ENCODE measurements at regions not wholly inside any gene's neighbourhood (a gene's known extent, or its start where the extent isn't known, plus 50 kb on each side); places are given as distances from the start of the nearest gene placed in this dataset.

DNA sequence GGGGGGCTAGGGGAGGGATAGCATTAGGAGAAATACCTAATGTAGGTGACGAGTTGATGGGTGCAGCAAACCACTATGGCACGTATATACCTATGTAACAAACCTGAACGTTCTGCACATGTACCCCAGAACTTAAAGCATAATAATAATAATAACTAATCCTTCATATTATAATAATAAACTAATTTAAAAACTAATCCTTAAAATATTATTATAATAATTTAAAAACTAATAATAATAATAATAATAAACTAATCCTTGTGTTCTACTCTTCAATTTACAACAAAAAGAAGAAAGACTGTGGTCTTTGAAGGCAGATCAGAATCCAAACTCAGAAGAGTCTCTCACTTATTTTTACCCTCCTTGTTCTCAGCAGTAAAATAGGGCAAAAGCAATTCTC is 774.9 kb downstream of the CDH8 start:
- TF ChIP-seq, protein P1, sequence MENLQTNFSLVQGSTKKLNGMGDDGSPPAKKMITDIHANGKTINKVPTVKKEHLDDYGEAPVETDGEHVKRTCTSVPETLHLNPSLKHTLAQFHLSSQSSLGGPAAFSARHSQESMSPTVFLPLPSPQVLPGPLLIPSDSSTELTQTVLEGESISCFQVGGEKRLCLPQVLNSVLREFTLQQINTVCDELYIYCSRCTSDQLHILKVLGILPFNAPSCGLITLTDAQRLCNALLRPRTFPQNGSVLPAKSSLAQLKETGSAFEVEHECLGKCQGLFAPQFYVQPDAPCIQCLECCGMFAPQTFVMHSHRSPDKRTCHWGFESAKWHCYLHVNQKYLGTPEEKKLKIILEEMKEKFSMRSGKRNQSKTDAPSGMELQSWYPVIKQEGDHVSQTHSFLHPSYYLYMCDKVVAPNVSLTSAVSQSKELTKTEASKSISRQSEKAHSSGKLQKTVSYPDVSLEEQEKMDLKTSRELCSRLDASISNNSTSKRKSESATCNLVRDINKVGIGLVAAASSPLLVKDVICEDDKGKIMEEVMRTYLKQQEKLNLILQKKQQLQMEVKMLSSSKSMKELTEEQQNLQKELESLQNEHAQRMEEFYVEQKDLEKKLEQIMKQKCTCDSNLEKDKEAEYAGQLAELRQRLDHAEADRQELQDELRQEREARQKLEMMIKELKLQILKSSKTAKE (IDR thresholded peaks at IDR 0.05; ENCODE audit: low read depth, poor library complexity, severe bottlenecking) = no peak
- TF ChIP-seq, protein P2, sequence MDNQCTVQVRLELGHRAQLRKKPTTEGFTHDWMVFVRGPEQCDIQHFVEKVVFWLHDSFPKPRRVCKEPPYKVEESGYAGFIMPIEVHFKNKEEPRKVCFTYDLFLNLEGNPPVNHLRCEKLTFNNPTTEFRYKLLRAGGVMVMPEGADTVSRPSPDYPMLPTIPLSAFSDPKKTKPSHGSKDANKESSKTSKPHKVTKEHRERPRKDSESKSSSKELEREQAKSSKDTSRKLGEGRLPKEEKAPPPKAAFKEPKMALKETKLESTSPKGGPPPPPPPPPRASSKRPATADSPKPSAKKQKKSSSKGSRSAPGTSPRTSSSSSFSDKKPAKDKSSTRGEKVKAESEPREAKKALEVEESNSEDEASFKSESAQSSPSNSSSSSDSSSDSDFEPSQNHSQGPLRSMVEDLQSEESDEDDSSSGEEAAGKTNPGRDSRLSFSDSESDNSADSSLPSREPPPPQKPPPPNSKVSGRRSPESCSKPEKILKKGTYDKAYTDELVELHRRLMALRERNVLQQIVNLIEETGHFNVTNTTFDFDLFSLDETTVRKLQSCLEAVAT (IDR thresholded peaks at IDR 0.05) = no peak
- TF ChIP-seq, protein P3, sequence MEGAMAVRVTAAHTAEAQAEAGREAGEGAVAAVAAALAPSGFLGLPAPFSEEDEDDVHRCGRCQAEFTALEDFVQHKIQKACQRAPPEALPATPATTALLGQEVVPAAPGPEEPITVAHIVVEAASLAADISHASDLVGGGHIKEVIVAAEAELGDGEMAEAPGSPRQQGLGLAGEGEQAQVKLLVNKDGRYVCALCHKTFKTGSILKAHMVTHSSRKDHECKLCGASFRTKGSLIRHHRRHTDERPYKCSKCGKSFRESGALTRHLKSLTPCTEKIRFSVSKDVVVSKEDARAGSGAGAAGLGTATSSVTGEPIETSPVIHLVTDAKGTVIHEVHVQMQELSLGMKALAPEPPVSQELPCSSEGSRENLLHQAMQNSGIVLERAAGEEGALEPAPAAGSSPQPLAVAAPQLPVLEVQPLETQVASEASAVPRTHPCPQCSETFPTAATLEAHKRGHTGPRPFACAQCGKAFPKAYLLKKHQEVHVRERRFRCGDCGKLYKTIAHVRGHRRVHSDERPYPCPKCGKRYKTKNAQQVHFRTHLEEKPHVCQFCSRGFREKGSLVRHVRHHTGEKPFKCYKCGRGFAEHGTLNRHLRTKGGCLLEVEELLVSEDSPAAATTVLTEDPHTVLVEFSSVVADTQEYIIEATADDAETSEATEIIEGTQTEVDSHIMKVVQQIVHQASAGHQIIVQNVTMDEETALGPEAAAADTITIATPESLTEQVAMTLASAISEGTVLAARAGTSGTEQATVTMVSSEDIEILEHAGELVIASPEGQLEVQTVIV (IDR thresholded peaks at IDR 0.05; ENCODE audit: borderline replicate concordance, partially characterized antibody) = no peak
- TF ChIP-seq MTA2 (IDR thresholded peaks at IDR 0.05; ENCODE audit: low read depth) = no peak
- in situ Hi-C loops (cut with MboI) = no loop called here

More for the DNA sequence above, 774.9 kb downstream of the CDH8 start:
- Histone ChIP-seq H3K4me3 (no peak overlapping the region), H3K27me3 (replicated peaks in 1 of 2; ENCODE audit: control insufficient read depth in 2 of 2, insufficient read depth in 2 of 2, low read length in 1 of 2) (no peaks in the 10 kb centered on the region), H3K79me2 (ENCODE audit: control insufficient read depth, insufficient read depth, low read length) (no peaks in the 10 kb centered on the region), H3K36me3 (ENCODE audit: control insufficient read depth in 2 of 2, insufficient read depth in 2 of 2, low read length in 1 of 2) (no peaks in the 10 kb centered on the region), H3K4me2 (ENCODE audit: control insufficient read depth, insufficient read depth) (no peak overlapping the region), H4K20me1 (ENCODE audit: control insufficient read depth, insufficient read depth) (no peaks in the 10 kb centered on the region), H3K27ac (ENCODE audit: control insufficient read depth, insufficient read depth) (no peak overlapping the region), H2AFZ (ENCODE audit: control insufficient read depth, low read depth, low read length) (no peak overlapping the region), H3K9me3 (replicated peaks; ENCODE audit: control insufficient read depth, insufficient read depth, low read length) (no peaks in the 10 kb centered on the region; the same call in 2 of the 3 replicates), H3K9ac (ENCODE audit: control insufficient read depth, insufficient read depth, low read length) (no peak overlapping the region), H3K4me1 (ENCODE audit: control insufficient read depth, insufficient read depth, low read length) (no peaks in the 10 kb centered on the region)
- no TSS peak for BruUV-seq (replicated peaks)
- SMC1A ChIA-PET (ENCODE audit: uncharacterized antibody, unreplicated experiment) = no interaction called here
- ATAC-seq (no peak), FAIRE-seq (no peak), DNase-seq (ENCODE audit: low read depth, low spot score) (no peak)
- CTCF ChIA-PET = no interaction called here
- intact Hi-C loops (cut with micrococcal nuclease; ENCODE audit: unreplicated experiment) = no loop called here
- 55% methylated on average over 3 of the region's 3 CpGs for WGBS (ENCODE audit: insufficient coverage, insufficient replicate concordance, low lambda C conversion rate, missing lambda C conversion rate)
- RAD21 ChIA-PET (ENCODE audit: unreplicated experiment) = no interaction called here
- POLR2A ChIA-PET = no interaction called here
